GM23338 (cell line): ENCODE measurements at regions not wholly inside any gene's neighbourhood (a gene's known extent, or its start where the extent isn't known, plus 50 kb on each side); places are given as distances from the start of the nearest gene placed in this dataset.

ENCODE experiments used
- ATAC-seq: fragments of 200-7000 bp; cut with Tn5 transposase; 3 replicates; pipeline ENCODE4 v1.9.1; 2020
- DNase-seq: peaks from one replicate; pipeline ENCODE4 v3.0.0-alpha.2; 2015; ENCODE audit warnings: low spot score
- H2AFZ ChIP-seq: fragments of 200-600 bp; sonication (generic); 2 replicates; pipeline ENCODE4 v1.8.0; 2016; ENCODE audit warnings: antibody characterized with exemption, mild to moderate bottlenecking, moderate library complexity
- H3F3A ChIP-seq: fragments of 200-600 bp; sonication (generic); replicated peaks from 2 replicates; pipeline ENCODE4 v1.8.0; 2017; ENCODE audit warnings: antibody characterized with exemption, mixed run types, low read depth
- H3K27ac ChIP-seq: fragments of 200-600 bp; sonication (generic); 2 replicates; pipeline ENCODE4 v1.6.1; 2016; ENCODE audit warnings: low read depth
- H3K27me3 ChIP-seq: fragments of 200-600 bp; sonication (generic); 2 replicates; pipeline ENCODE4 v1.8.0; 2016; ENCODE audit warnings: mild to moderate bottlenecking, mixed run types, moderate library complexity; ENCODE audit not compliant: insufficient read depth
- H3K36me3 ChIP-seq: fragments of 200-600 bp; sonication (generic); 2 replicates; pipeline ENCODE4 v1.8.0; 2016; ENCODE audit warnings: mild to moderate bottlenecking; ENCODE audit not compliant: insufficient read depth
- H3K4me1 ChIP-seq: fragments of 200-600 bp; sonication (generic); 2 replicates; pipeline ENCODE4 v1.8.0; 2016; ENCODE audit warnings: mild to moderate bottlenecking, moderate library complexity; ENCODE audit not compliant: insufficient read depth
- H3K4me2 ChIP-seq: fragments of 200-600 bp; sonication (generic); 2 replicates; pipeline ENCODE4 v1.7.1; 2017; ENCODE audit warnings: mixed run types
- H3K4me3 ChIP-seq: fragments of 200-600 bp; sonication (generic); 2 replicates; pipeline ENCODE4 v1.6.1; 2016; ENCODE audit warnings: mixed run types
- H3K79me2 ChIP-seq: fragments of 200-600 bp; sonication (generic); replicated peaks from 2 replicates; pipeline ENCODE4 v1.8.0; 2017; ENCODE audit warnings: mild to moderate bottlenecking; ENCODE audit not compliant: insufficient read depth
- H3K9me2 ChIP-seq: fragments of 200-600 bp; sonication (generic); 2 replicates; pipeline ENCODE4 v1.8.0; 2017; ENCODE audit not compliant: insufficient read depth
- H4K20me1 ChIP-seq: fragments of 200-600 bp; sonication (generic); replicated peaks from 2 replicates; pipeline ENCODE4 v1.8.0; 2017; ENCODE audit warnings: mild to moderate bottlenecking; ENCODE audit not compliant: insufficient read depth
- H3K27ac Mint-ChIP-seq: 2 replicates; pipeline ENCODE4 v1.8.0; 2020; ENCODE audit warnings: inconsistent platforms, mild to moderate bottlenecking, moderate library complexity, mixed read lengths
- H3K27me3 Mint-ChIP-seq: 3 replicates; pipeline ENCODE4 v1.8.0; 2022; ENCODE audit warnings: low read depth, mild to moderate bottlenecking, moderate library complexity, mixed read lengths, inconsistent platforms; ENCODE audit not compliant: insufficient read depth, poor library complexity
- H3K36me3 Mint-ChIP-seq: 3 replicates; pipeline ENCODE4 v1.8.0; 2021; ENCODE audit warnings: low read depth, mild to moderate bottlenecking, inconsistent platforms, moderate library complexity, mixed read lengths
- H3K4me1 Mint-ChIP-seq: 3 replicates; pipeline ENCODE4 v1.8.0; 2020; ENCODE audit warnings: mild to moderate bottlenecking, inconsistent platforms, mixed read lengths
- H3K4me3 Mint-ChIP-seq: 3 replicates; pipeline ENCODE4 v1.8.0; 2021; ENCODE audit warnings: moderate library complexity, mild to moderate bottlenecking, inconsistent platforms, mixed read lengths
- H3K9me3 Mint-ChIP-seq: 3 replicates; pipeline ENCODE4 v1.8.0; 2020; ENCODE audit warnings: moderate library complexity, mild to moderate bottlenecking, inconsistent platforms, mixed read lengths
- EZH2 ChIP-seq: fragments of 200-600 bp; sonication (generic); IDR thresholded peaks from one replicate; pipeline ENCODE4 v1.8.0; 2017; ENCODE audit warnings: antibody characterized with exemption, mild to moderate bottlenecking, low read depth; ENCODE audit not compliant: unreplicated experiment
- JUNB ChIP-seq: IDR thresholded peaks from one replicate; pipeline ENCODE4 v1.6.1; 2016; ENCODE audit warnings: antibody characterized with exemption; ENCODE audit not compliant: unreplicated experiment
- NANOG ChIP-seq: IDR thresholded peaks from 2 replicates; pipeline ENCODE4 v1.6.1; 2016; ENCODE audit warnings: antibody characterized with exemption, borderline replicate concordance
- ZNF331 ChIP-seq: fragments of 250-450 bp; sonication (Bioruptor Pico); IDR thresholded peaks from 2 replicates; pipeline ENCODE4 v1.5.0; 2020; ENCODE audit warnings: low read depth, mild to moderate bottlenecking, moderate library complexity
- TF ChIP-seq, protein P1 (sequence below), 2 experiments: fragments of 200-600 bp in 1 of 2; sonication (generic) in 1 of 2; conservative IDR thresholded peaks; 2 replicates each; pipeline versions ENCODE4 v1.5.1 to v1.6.1; 2016 to 2017; ENCODE audit warnings: antibody characterized with exemption in 2 of 2, low read depth in 2 of 2, mild to moderate bottlenecking in 2 of 2, moderate library complexity in 1 of 2
- TF ChIP-seq, protein P2 (sequence below): fragments of 250-450 bp; sonication (Bioruptor Pico); IDR thresholded peaks from 2 replicates; pipeline ENCODE4 v1.5.0; 2020; ENCODE audit warnings: mild to moderate bottlenecking, moderate library complexity

- TF ChIP-seq, protein P1, sequence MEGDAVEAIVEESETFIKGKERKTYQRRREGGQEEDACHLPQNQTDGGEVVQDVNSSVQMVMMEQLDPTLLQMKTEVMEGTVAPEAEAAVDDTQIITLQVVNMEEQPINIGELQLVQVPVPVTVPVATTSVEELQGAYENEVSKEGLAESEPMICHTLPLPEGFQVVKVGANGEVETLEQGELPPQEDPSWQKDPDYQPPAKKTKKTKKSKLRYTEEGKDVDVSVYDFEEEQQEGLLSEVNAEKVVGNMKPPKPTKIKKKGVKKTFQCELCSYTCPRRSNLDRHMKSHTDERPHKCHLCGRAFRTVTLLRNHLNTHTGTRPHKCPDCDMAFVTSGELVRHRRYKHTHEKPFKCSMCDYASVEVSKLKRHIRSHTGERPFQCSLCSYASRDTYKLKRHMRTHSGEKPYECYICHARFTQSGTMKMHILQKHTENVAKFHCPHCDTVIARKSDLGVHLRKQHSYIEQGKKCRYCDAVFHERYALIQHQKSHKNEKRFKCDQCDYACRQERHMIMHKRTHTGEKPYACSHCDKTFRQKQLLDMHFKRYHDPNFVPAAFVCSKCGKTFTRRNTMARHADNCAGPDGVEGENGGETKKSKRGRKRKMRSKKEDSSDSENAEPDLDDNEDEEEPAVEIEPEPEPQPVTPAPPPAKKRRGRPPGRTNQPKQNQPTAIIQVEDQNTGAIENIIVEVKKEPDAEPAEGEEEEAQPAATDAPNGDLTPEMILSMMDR (conservative IDR thresholded peaks at IDR 0.05; ENCODE audit: low read depth in 2 of 2): no peak
- TF ChIP-seq EZH2: no peak
- TF ChIP-seq NANOG: no peak
- no peak for TF ChIP-seq JUNB
- no peak for TF ChIP-seq ZNF331 (CRISPR knock-in tag)
- TF ChIP-seq, protein P2, sequence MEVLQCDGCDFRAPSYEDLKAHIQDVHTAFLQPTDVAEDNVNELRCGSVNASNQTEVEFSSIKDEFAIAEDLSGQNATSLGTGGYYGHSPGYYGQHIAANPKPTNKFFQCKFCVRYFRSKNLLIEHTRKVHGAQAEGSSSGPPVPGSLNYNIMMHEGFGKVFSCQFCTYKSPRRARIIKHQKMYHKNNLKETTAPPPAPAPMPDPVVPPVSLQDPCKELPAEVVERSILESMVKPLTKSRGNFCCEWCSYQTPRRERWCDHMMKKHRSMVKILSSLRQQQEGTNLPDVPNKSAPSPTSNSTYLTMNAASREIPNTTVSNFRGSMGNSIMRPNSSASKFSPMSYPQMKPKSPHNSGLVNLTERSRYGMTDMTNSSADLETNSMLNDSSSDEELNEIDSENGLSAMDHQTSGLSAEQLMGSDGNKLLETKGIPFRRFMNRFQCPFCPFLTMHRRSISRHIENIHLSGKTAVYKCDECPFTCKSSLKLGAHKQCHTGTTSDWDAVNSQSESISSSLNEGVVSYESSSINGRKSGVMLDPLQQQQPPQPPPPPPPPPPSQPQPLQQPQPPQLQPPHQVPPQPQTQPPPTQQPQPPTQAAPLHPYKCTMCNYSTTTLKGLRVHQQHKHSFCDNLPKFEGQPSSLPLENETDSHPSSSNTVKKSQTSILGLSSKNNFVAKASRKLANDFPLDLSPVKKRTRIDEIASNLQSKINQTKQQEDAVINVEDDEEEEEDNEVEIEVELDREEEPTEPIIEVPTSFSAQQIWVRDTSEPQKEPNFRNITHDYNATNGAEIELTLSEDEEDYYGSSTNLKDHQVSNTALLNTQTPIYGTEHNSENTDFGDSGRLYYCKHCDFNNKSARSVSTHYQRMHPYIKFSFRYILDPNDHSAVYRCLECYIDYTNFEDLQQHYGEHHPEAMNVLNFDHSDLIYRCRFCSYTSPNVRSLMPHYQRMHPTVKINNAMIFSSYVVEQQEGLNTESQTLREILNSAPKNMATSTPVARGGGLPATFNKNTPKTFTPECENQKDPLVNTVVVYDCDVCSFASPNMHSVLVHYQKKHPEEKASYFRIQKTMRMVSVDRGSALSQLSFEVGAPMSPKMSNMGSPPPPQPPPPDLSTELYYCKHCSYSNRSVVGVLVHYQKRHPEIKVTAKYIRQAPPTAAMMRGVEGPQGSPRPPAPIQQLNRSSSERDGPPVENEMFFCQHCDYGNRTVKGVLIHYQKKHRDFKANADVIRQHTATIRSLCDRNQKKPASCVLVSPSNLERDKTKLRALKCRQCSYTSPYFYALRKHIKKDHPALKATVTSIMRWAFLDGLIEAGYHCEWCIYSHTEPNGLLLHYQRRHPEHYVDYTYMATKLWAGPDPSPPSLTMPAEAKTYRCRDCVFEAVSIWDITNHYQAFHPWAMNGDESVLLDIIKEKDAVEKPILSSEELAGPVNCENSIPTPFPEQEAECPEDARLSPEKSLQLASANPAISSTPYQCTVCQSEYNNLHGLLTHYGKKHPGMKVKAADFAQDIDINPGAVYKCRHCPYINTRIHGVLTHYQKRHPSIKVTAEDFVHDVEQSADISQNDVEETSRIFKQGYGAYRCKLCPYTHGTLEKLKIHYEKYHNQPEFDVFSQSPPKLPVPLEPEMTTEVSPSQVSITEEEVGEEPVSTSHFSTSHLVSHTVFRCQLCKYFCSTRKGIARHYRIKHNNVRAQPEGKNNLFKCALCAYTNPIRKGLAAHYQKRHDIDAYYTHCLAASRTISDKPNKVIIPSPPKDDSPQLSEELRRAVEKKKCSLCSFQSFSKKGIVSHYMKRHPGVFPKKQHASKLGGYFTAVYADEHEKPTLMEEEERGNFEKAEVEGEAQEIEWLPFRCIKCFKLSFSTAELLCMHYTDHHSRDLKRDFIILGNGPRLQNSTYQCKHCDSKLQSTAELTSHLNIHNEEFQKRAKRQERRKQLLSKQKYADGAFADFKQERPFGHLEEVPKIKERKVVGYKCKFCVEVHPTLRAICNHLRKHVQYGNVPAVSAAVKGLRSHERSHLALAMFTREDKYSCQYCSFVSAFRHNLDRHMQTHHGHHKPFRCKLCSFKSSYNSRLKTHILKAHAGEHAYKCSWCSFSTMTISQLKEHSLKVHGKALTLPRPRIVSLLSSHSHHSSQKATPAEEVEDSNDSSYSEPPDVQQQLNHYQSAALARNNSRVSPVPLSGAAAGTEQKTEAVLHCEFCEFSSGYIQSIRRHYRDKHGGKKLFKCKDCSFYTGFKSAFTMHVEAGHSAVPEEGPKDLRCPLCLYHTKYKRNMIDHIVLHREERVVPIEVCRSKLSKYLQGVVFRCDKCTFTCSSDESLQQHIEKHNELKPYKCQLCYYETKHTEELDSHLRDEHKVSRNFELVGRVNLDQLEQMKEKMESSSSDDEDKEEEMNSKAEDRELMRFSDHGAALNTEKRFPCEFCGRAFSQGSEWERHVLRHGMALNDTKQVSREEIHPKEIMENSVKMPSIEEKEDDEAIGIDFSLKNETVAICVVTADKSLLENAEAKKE (CRISPR knock-in tag): no peak
- Histone ChIP-seq H3K27ac (no peak overlapping the region), H3K36me3 (no peaks in the 10 kb centered on the region), H3K27me3 (no peaks in the 10 kb centered on the region), H3K4me3 (no peak overlapping the region), H3F3A (no peaks in the 10 kb centered on the region), H2AFZ (peak overlapping the region; percentile 69), H3K79me2 (no peaks in the 10 kb centered on the region), H3K4me2 (no peak overlapping the region), H4K20me1 (no peaks in the 10 kb centered on the region), H3K9me2 (no peaks in the 10 kb centered on the region), H3K4me1 (peaks cover 3% of the 10 kb centered on the region; the same call in 1 of the 2 replicates)
- Mint-ChIP-seq H3K27me3 (no peaks in the 10 kb centered on the region), H3K4me1 (peaks cover 4% of the 10 kb centered on the region; the same call in 2 of the 3 replicates), H3K27ac (peak overlapping the region; percentile 83), H3K36me3 (no peaks in the 10 kb centered on the region), H3K9me3 (no peaks in the 10 kb centered on the region), H3K4me3 (no peak overlapping the region)
- DNase-seq (no peak), ATAC-seq (no peak)
Measured at GRCh38 chr2:59236723-59237122, 995.6 kb upstream of the FANCL start.
